SK-N-SH treated with all-trans-retinoic acid at 6 μM for 48 hours (cell line): ENCODE measurements at regions not wholly inside any gene's neighbourhood (a gene's known extent, or its start where the extent isn't known, plus 50 kb on each side); places are given as distances from the start of the nearest gene placed in this dataset.

Source experiments
- ATAC-seq: fragments of 200-7000 bp; cut with Tn5 transposase; 3 replicates; pipeline ENCODE4 v1.9.1; 2020; ENCODE audit warnings: mild to moderate bottlenecking, moderate library complexity
- ARNTL ChIP-seq: fragments of 450-650 bp; formaldehyde crosslinking; IDR thresholded peaks from 2 replicates; pipeline ENCODE4 v1.5.0; 2020; ENCODE audit warnings: low read depth, mild to moderate bottlenecking, moderate library complexity, borderline replicate concordance
- BACH2 ChIP-seq: fragments of 250-450 bp; sonication (Bioruptor Pico); IDR thresholded peaks from 2 replicates; pipeline ENCODE4 v1.9.0; 2021; ENCODE audit warnings: mild to moderate bottlenecking, borderline replicate concordance
- TOX ChIP-seq: fragments of 250-450 bp; sonication (Bioruptor Pico); IDR thresholded peaks from 2 replicates; pipeline ENCODE4 v1.8.0; 2021; ENCODE audit warnings: mild to moderate bottlenecking, moderate library complexity, borderline replicate concordance
- ZNF565 ChIP-seq: fragments of 450-650 bp; formaldehyde crosslinking; conservative IDR thresholded peaks from 2 replicates; pipeline ENCODE4 v1.5.0; 2020; ENCODE audit warnings: low read depth, mild to moderate bottlenecking, moderate library complexity
- TF ChIP-seq, protein P1 (sequence below): fragments of 250-450 bp; sonication (Bioruptor Pico); IDR thresholded peaks from 2 replicates; pipeline ENCODE4 v1.5.1; 2021; ENCODE audit warnings: mild to moderate bottlenecking, moderate library complexity
- TF ChIP-seq, protein P2 (sequence below): fragments of 250-450 bp; sonication (Bioruptor Pico); IDR thresholded peaks from 2 replicates; pipeline ENCODE4 v1.8.0; 2020; ENCODE audit warnings: mild to moderate bottlenecking, moderate library complexity, borderline replicate concordance

DNA sequence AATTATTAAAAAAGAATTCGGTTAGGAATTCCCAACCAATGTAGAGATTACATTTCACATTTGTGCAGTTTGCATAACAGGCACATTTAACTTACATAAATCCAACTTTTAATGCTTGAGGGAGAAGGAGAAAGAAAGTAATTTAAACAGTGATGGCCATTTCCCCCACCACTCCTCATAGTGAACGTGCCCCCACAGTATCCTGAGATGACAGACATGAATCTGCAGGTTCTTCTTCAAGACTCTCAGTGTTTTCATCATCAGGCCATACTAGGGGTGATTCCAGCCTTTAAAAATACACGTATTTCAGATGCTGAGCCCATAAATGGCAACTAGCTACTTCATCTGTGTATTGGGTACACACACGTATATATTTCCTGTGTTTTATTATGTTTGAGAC, 51.3 kb upstream of the WIPF1 start:
- ATAC-seq = no peak
- TF ChIP-seq BACH2 (CRISPR knock-in tag) (no peak), TOX (CRISPR knock-in tag) (no peak), ARNTL (CRISPR knock-in tag) (no peak), ZNF565 (CRISPR knock-in tag) (no peak)
- TF ChIP-seq, protein P1, sequence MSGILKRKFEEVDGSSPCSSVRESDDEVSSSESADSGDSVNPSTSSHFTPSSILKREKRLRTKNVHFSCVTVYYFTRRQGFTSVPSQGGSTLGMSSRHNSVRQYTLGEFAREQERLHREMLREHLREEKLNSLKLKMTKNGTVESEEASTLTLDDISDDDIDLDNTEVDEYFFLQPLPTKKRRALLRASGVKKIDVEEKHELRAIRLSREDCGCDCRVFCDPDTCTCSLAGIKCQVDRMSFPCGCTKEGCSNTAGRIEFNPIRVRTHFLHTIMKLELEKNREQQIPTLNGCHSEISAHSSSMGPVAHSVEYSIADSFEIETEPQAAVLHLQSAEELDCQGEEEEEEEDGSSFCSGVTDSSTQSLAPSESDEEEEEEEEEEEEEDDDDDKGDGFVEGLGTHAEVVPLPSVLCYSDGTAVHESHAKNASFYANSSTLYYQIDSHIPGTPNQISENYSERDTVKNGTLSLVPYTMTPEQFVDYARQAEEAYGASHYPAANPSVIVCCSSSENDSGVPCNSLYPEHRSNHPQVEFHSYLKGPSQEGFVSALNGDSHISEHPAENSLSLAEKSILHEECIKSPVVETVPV (CRISPR knock-in tag) = no peak
- TF ChIP-seq, protein P2, sequence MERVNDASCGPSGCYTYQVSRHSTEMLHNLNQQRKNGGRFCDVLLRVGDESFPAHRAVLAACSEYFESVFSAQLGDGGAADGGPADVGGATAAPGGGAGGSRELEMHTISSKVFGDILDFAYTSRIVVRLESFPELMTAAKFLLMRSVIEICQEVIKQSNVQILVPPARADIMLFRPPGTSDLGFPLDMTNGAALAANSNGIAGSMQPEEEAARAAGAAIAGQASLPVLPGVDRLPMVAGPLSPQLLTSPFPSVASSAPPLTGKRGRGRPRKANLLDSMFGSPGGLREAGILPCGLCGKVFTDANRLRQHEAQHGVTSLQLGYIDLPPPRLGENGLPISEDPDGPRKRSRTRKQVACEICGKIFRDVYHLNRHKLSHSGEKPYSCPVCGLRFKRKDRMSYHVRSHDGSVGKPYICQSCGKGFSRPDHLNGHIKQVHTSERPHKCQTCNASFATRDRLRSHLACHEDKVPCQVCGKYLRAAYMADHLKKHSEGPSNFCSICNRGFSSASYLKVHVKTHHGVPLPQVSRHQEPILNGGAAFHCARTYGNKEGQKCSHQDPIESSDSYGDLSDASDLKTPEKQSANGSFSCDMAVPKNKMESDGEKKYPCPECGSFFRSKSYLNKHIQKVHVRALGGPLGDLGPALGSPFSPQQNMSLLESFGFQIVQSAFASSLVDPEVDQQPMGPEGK = no peak
